ENCODE measurements at regions not wholly inside any gene's neighbourhood (a gene's known extent, or its start where the extent isn't known, plus 50 kb on each side); places are given as distances from the start of the nearest gene placed in this dataset.

- Histone ChIP-seq H4K5ac (ENCODE audit: insufficient read length, low read depth, low read length) (no peak overlapping the region), H4K20me1 (replicated peaks in 1 of 2; ENCODE audit: control insufficient read depth in 1 of 2, insufficient read depth in 2 of 2, low read length in 2 of 2) (no peaks in the 10 kb centered on the region), H3K23ac (ENCODE audit: insufficient read length) (no peak overlapping the region), H3K14ac (ENCODE audit: insufficient read length) (no peak overlapping the region), H2BK15ac (ENCODE audit: low read length) (no peak overlapping the region), H3K36me3 (ENCODE audit: control insufficient read depth in 2 of 4, insufficient read depth in 4 of 4, low read length in 3 of 4) (no peaks in the 10 kb centered on the region), H3K4me2 (ENCODE audit: insufficient read depth in 1 of 2, low read depth in 2 of 2, low read length in 2 of 2) (no peak overlapping the region), H3K79me1 (ENCODE audit: low read depth, low read length) (no peaks in the 10 kb centered on the region), H3K56ac (replicated peaks; ENCODE audit: insufficient read length, low read depth, low read length) (no peak overlapping the region), H3K27me3 (replicated peaks in 1 of 4; ENCODE audit: control insufficient read depth in 3 of 4, extremely low read depth in 1 of 4, insufficient read depth in 3 of 4, low read length in 3 of 4) (no peaks in the 10 kb centered on the region), H3K4me1 (replicated peaks in 1 of 4; ENCODE audit: control insufficient read depth in 3 of 4, insufficient read depth in 4 of 4, low read length in 3 of 4) (no peaks in the 10 kb centered on the region), H3K27ac (ENCODE audit: low read depth, low read length) (no peak overlapping the region), H3K9me3 (ENCODE audit: insufficient read depth in 2 of 2, low read depth in 1 of 2, low read length in 1 of 2) (no peaks in the 10 kb centered on the region), H3K79me2 (ENCODE audit: control insufficient read depth in 1 of 2, insufficient read depth in 2 of 2, low read length in 2 of 2) (no peaks in the 10 kb centered on the region), H3K18ac (ENCODE audit: extremely low read depth, low read length) (no peak overlapping the region), H3K4me3 (ENCODE audit: extremely low read depth in 1 of 4, insufficient read depth in 2 of 4, low read depth in 3 of 4, low read length in 4 of 4) (no peak overlapping the region), H2BK5ac (ENCODE audit: low read depth, low read length) (no peak overlapping the region), H3K23me2 (ENCODE audit: low read depth, low read length) (no peaks in the 10 kb centered on the region), H2BK20ac (ENCODE audit: low read length) (no peak overlapping the region), H4K91ac (replicated peaks; ENCODE audit: insufficient read length, low read length) (no peak overlapping the region), H2BK120ac (replicated peaks; ENCODE audit: low read depth, low read length) (no peak overlapping the region), H2BK12ac (ENCODE audit: low read depth, low read length) (no peak overlapping the region), H2AFZ (ENCODE audit: low read length) (no peak overlapping the region), H3K9ac (replicated peaks in 1 of 4; ENCODE audit: extremely low read depth in 1 of 4, low read depth in 3 of 4, low read length in 3 of 4) (no peak overlapping the region), H3K4ac (replicated peaks; ENCODE audit: insufficient read length, low read depth, low read length) (no peak overlapping the region), H4K8ac (ENCODE audit: extremely low read depth, insufficient read depth, low read length) (no peak overlapping the region), H2AK5ac (ENCODE audit: low read depth, low read length) (no peak overlapping the region)
- ChIA-PET POLR2A (ENCODE audit: partially characterized antibody) (no interaction called here), CTCF (ENCODE audit: partially characterized antibody) (no interaction called here)
- WGBS, 2 experiments (ENCODE audit: extremely low coverage in 1 of 2, insufficient coverage in 1 of 2, insufficient read length in 1 of 2, insufficient replicate concordance in 2 of 2, low coverage in 1 of 2, low lambda C conversion rate in 2 of 2, missing lambda C conversion rate in 1 of 2) = 89% methylated on average over 1 of the region's 1 CpG; no CpG with 5 or more reads in 1 of the 2 experiments
- FAIRE-seq = no peak
- no peak for DNase-seq (ENCODE audit: low read depth in 1 of 2, low spot score in 2 of 2)
- TF ChIP-seq CREB1 (IDR thresholded peaks at IDR 0.05) (no peak), SIX5 (IDR thresholded peaks at IDR 0.05; ENCODE audit: low read depth, low read length) (no peak), BCL11A (IDR thresholded peaks at IDR 0.05; ENCODE audit: low read depth in 2 of 2, low read length in 2 of 2) (no peak), SP2 (IDR thresholded peaks at IDR 0.05; ENCODE audit: low read length) (no peak), TAF1 (IDR thresholded peaks at IDR 0.05; ENCODE audit: low read depth, low read length) (no peak), TAF7 (optimal IDR thresholded peaks at IDR 0.05; ENCODE audit: borderline replicate concordance, low read depth, low read length) (no peak), CHD2 (IDR thresholded peaks at IDR 0.05; ENCODE audit: low read length) (no peak), NANOG (IDR thresholded peaks at IDR 0.05; ENCODE audit: insufficient read depth, low read depth, low read length, poor library complexity, severe bottlenecking) (no peak), POU5F1 (IDR thresholded peaks at IDR 0.05; ENCODE audit: low read depth, low read length) (no peak), EP300 (IDR thresholded peaks at IDR 0.05; ENCODE audit: borderline replicate concordance in 1 of 2, low read depth in 2 of 2, low read length in 2 of 2) (no peak), RAD21 (IDR thresholded peaks at IDR 0.05 in 1 of 2, conservative IDR thresholded peaks at IDR 0.05 in 1 of 2; ENCODE audit: low read depth in 2 of 2, low read length in 2 of 2) (no peak)
Observed at GRCh38 chrX:81586096-81586495, 384.2 kb downstream of the SH3BGRL start.

All from H1 (cell line).